ENCODE measurements at regions not wholly inside any gene's neighbourhood (a gene's known extent, or its start where the extent isn't known, plus 50 kb on each side); places are given as distances from the start of the nearest gene placed in this dataset.

DNA sequence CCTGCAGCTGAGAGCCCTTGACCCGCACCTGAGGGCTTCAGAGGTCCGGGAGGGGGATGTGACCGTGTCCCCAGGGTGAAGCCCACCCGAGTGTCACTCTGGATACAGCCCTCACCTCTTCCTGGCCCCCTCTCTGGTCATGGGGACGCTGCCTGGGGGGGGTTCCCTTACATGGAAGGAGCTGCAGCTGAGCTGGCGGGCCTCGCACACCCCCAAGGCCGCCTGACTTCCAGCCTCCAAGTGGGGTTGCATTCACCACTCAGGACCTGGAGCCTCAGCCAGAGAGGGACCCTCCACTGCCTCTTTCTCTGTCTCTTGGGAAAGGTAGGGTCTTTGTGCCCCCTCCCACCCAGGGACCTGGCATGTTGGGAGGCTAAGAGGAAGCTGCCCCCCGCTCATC is 284.6 kb downstream of the SEC14L1 start:
- DNase-seq (ENCODE audit: extremely low read depth, low read depth): no peak

DNA sequence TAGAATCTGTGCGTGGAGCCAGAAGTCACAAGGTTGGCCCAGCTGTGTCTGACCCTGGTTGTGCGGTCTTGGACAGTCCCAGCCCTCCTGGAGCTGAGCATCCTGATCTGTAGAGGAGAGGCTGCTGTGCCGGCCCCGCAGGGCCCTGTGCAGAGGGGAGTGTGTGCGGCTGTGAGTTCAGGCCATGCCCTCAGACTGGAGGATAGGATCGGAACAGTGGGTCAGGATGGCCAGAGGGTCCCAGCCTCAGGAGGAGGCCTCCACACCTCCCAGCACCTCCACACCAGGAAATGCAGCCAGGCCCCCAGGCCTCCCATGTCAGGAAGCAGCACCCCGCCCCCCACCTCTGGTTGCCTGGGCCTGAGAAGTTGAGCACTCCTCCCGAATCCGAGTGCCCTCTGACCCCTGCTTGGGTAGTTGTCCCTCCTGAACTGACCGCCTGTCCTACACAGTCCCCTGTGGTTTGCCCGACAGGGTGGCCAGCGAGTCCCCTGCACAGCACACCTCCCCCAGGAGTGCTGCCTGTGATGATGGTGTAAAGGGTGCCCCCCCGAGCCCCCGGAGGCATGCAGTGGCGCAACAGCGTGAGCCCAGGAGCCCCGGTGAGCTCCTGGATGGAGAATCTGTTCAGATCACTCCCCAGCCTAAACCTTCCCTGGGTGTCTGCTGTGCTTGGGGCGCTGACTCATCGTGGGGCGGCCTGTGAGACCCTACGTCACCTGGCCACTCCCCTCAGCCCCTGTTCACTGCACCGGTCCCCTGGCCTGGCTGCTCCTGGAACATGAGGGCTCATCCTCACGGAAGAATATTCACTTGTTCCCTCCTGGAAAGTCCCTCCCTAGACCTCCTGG is 285.2 kb downstream of the SEC14L1 start:
- peak; percentile 51 for DNase-seq (ENCODE audit: extremely low read depth, low read depth)

DNA sequence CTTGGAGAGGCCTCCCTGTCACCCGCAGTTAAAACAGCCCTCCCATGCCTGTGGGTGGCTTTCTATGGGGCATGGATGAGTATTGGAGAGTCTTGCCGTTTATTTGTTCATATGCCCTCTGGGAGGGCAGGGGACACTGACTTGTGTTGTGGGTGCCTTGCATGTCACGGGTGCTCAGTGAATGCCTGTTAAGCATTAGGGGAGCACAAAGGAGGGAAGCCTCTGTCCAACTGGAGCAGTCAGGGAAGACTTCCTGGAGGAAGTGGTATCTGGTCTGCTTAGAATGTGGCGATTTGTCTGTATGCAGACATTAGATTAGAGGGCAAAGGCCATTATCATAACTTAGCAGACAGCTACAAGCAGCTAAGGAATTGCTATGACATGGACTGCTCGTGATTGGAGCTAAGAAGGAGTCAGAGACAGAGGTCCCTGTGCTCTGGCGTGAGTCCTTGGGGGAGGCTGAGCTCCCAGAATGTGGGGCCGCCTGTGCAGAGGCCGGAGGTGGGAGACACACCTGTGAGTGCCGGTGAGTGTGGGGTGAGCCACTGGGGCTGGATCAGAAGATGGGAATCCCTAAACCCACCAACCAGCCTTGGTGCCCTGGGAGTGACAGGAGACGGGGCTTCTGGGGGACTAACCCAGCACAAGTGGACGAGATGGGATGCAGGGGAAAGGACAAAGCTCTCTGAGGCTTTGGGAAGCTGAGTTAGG is 286.1 kb downstream of the SEC14L1 start:
- DNase-seq (ENCODE audit: extremely low read depth, low read depth): no peak

DNA sequence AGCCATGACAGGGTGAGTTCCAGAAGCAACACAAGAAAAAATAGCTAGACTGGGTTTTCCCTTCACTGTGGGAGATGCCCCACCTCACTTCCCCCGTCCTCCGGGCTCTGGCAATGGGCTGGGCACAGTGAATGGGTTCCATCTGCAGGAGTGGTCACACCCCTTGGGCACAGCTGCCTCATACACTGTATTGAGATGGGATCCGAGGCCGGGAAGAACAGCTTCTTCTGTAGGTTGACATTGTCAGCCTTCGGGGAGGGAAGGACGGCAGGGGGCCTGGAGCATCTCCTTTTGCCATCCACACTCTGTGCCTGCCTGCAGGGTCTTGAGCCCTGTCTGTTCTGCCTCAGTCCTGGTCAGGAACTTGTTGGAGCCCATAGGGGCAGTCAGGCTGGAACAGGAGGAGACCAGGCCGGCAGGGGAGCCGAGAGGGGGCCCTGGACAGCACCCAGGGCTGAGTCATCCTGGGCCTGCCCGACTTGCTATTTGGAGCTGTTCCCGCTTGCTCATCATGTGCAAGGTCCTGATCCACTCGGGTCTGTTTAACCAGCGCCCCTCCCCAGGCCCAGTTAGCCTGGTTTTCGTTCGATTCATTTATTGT is 286.7 kb downstream of the SEC14L1 start:
- no peak for DNase-seq (ENCODE audit: extremely low read depth, low read depth)

DNA sequence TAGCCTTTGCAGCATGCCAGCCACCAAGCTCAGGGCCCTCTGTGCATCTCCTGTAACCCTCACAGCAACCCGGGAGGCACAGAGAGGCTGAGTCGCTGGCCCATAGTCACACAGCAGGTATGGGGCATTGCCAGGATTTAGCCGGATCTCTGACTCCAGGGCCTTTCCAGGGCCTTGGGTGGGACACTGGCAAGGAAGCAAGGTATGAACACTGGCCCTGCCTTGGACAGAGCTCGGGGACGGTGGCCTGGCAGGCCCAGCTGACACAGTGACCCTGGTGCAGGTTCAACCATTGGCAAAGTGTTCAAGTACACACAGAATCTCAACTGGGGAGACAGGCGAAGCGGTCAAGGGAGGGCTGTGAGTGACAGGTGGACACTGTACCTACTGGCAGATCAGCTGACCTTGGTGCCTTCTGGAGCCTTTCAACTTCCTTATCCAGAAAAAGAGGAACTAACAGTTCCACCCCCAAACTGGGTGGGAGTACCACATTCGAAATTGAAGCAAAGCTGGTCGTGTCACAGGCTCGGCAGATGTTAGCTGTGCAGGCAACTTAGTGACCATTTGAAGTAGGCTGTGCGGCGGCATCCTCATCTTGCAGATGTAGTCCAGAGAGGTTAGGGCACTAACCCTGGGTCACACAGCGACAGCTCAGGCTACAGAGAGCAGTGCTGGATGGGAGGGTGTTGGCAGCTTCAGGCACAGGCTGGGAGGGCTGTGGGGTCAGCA is 287.4 kb downstream of the SEC14L1 start:
- no peak for DNase-seq (ENCODE audit: extremely low read depth, low read depth)

DNA sequence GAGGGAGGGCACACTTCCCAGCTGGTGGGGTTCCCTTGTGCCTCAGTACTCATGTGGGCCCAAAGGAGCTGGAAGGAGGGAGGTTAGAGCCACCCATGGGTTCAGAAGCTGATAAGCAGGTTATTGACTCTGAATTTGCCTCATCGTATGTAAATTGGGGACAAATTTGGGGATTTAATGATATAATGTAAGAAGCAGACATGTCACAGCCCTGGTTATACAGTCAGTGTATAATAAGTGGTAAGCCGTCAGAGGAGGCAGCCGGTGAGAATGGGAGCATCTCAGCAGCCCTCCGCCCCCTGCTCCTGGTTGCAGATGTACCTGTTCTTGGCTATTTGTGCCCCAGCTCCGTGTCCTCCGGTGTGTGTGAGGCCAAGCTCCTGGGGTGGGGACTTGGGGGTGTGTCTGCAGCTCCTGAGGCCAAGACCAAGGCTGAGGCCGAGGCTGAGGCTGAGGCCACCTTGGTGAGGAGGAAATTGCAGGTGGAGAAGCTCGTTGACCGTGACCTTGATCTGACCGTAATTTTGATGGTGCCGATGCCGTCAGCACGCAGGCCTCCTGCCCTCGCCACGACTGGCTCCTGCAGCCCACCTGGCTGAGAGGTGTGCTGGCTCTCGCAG is 288.1 kb downstream of the SEC14L1 start:
- no peak for DNase-seq (ENCODE audit: extremely low read depth, low read depth)

DNA sequence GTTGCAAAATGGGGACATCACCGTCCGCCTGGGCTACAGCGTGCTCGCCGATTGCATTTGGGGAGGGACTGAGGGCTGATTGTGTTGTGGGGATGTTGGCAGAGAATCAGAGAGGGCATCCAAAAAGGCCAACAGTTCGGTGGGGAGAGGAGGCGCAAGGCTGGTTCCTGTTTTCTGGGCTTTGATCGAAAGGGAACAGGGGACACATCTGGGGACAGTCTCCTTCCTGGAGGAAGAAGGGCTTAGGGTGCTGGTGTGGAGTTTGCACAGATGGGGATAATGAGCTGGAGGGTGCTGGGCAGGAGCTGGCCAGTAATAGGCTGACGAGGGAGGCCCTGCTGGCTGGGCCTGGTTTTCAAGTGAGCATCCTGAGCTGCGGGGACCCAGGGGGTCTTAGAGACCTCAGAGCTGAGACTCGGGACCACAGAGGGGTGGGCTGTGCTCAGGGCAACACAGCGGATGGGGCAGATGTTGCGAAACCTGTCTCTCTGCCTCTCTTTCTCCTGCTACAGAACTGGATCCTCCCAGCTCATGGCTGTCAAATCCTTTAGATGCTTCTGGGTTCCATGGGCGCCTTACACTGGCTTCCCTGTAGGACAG is 288.7 kb downstream of the SEC14L1 start:
- DNase-seq (ENCODE audit: extremely low read depth, low read depth): no peak

DNA sequence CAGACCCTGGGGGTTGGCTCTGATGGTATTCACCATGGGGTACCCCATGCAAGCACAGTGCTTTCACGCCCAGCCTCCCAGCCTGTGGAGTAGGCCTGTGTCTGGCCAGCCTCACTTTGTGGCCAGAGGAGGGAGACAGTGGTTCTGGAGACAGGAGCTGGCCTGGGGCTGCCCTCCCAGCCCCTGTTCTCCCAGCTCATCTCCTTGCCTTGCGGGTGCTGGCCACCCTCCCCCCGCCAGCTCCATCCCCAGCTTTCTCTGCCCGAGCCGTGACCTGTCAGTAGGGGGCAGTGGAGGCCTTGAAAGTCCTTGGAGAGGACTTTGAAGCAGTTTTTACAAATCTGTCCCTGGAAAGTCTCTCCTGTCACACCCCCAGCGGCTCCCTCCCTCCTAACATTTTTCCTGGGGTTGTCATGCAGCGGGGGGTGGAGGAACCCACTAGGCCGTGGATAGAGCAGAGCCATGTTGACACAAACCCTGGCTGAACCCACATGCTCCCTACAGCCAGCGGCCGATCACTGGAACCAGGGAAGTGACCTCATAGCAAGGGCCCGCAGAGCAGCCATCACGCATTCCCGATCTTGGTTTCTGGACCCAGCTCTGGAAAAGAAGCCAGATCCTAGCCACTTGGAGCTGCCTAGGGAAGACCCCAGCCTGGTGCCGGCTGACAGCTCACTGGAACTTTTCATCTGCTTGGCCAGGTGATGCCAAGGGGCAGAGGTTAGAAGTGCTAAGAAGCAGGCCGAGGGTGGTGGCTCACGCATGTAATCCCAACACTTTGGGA is 289.4 kb downstream of the SEC14L1 start:
- DNase-seq (ENCODE audit: extremely low read depth, low read depth): peak; percentile 62

DNA sequence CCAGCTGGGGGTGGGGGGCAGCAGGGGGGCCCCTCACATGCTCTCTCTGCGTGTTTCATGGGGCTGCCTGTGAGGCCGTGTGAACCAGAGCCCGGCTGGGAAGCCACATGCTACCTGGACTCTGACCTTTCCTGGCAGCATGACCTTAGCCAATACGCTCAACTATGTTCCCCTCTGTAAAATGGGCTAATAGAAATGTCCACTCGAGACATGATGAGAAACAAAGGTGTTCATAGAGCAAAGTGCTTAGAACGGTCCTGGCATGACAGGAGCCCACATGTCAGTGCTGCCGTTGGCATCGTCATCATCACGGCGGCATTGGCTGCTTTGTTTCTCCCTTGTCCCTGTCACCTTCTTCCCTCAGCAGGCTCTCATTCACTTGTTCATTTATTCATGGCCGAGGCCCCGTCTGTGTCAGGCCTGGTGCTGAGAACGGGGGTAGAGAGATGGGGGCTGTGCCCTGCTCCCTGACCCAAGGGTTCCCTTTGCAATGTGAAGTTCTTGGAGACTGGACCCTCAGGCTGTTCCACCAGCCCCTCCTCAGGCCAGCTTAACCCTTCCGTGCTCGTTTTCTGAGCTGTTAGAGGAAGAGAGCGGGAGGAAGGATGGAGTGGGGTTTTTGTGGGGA is 291.4 kb downstream of the SEC14L1 start:
- no peak for DNase-seq (ENCODE audit: extremely low read depth, low read depth)

DNA sequence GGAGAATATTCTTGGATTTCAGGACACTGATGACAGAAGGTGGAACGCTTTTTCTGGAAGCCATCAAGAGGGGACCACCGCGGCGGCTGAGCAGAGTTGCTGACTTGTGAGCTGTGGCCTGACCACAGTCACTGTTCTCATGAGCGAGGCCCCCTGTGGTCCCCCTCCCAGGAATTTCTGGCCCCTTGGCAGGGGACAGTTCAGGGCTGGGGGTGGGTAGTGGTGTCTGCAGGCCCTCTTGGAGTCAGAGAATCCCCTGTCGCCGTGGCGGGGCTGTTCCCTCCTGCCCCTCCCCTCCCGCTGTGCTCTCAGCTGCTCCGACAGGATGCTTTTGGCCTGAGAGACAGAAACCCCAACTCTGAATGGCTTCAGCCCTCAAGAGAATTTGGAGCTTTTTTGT is 292.0 kb downstream of the SEC14L1 start:
- DNase-seq (ENCODE audit: extremely low read depth, low read depth): no peak

DNA sequence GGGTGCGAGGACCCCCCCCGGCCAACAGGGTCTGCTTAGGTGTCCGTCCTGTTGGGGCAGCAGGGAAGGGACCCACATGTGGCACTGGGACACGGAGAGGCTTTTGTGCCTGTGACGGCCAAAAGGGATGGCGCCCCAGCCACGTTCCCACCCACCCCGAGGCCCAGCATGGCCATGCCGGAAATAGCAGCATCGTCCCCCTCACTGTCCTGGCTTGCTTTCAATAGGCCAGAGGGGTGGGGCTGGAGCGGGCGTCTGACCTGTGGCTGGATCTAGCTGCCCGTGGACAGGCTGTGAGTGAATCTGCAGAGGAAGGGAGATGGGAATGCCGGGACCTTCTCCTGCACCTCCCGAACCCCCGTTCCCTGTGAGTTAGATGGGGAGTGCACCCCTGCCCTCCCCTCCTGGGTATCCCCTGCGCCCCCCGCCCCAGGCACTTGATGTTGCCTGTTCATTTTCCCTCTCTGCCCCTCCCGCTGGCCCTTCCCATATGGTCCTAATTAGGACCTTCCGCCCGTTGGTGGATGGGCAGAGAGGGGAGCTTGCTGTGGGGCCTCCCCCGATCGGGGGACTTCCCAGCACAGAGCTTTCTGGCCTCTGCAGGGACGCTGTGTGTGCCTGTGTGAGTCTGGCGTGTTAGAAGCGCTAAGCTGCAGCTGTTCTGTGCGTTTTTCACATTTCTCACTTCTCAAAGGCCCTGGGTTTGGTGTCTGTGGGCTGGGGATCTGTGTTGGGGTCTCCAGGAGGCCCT is 292.8 kb downstream of the SEC14L1 start:
- no peak for DNase-seq (ENCODE audit: extremely low read depth, low read depth)

DNA sequence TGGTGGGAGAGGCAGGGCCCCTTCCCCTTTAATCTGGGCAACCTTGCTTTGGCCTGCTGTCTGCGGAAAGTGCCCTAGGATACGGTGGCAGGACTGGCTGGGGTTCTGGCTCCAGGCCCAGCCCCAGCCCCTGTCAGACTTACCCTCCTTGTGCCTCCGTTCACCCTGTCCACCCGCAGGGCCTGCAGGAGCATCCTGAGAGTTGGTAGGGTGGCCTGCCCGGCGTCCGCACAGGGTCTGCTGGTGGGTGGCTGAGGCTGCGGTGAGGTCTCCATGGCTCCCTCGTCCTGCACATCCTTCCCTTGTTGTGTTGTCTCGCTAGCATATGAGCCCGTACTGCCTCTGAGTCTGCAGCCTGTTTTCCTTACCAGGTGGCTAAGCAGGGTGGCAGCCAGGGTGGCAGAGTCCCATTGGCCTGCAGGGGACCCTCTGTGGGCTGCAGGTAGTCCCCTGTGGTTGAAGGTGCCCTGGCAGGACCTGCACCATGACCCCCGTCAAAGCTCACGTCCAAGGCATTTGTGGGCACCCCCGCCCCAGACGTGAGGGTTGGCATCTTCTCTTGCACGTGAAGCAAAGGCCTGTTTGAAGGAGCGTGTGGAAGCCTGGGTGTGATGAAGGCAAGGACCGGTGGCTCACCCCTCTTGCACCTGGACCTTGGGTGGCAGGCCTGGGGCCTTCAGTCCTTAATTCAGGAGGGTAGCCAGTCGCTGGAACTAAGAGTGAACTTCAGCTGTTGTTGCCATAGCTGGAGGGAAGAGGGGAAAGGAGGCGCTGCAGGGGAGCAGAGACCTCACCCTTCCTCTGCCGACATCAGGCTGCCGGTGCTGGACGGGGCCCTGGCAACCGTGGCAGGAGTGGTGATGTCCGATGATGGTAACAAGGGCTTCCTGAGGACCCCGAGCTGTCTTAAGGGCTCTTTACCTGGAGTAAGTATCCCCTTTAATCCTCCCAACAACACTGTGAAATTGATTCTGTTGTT is 293.7 kb downstream of the SEC14L1 start:
- no peak for DNase-seq (ENCODE audit: extremely low read depth, low read depth)

DNA sequence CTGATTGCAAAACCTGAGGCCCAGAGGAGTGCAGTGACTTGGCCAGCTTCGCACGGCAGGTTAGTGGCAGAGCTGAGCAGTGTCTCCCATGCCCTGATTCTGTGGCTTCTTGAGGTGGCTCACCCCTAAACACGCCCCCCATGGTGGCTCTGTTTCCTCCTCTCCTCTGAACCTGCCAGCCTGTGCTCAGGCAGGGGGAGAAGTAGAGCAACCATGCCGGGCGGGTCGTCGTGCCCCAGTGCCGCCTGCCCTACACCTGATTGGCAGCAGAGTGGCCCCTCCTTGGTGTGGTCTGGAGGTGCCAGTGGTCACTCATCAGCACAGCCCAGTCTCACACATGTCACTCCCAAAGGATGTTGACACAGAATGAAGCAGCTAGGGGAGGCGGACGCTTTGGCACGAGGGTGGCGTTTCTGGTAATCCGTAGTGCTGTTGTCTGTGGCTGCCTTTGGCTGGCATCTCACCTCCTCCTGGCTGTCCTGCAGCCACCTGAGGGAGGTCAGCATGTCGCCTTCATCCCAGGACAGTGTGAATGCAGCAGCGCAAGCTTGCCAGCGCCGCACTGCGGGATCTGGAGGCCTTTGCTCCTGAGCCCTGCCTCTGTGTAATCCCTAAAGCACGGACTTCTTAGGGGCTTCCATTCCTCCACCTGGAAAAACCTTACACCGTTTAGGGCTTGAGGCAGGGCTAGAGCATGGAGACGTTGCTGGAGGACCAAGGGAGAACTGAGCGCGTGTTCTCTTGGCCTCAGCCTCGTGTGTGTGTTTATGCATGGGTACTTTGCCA is 294.7 kb downstream of the SEC14L1 start:
- no peak for DNase-seq (ENCODE audit: extremely low read depth, low read depth)

DNA sequence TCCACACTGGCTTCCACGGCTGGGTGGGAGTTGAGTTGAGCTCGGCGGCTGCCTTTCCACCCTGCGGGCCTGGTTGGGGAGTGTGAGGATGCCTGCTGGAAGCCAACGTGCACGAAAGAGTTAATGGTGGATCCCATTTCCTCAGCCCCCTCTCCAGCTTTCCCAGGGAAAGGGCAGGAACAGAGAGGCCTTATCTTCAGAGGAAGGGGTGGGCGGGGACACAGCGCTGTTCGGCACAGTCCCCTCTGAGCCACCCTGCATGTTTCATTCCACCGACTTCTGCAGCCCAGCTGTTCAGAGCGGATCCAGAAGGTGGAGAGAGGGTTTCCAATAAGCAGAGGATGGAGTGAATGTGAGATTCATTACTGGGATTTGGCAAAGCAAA is 295.3 kb downstream of the SEC14L1 start:
- DNase-seq (ENCODE audit: extremely low read depth, low read depth): no peak

DNA sequence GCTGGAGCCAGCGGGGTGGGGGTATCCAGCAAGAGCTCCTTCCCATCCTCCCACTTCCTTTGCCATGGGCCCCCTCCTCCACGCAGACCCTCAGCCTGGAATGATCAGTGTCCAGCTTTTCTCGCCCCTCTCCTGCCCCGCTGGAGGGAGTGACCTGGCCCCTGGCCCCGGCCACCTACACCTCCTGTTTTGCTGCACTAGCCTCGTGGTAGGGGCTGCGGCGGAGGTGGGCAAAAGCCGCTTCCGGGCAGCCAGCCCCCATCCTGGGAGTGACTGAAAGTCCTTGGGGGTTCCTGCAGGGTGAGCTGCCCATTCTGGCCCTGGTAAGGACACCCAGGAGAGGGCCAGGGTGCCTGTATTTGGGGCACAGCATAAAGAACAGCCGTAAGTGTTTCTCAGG is 295.7 kb downstream of the SEC14L1 start:
- no peak for DNase-seq (ENCODE audit: extremely low read depth, low read depth)

DNA sequence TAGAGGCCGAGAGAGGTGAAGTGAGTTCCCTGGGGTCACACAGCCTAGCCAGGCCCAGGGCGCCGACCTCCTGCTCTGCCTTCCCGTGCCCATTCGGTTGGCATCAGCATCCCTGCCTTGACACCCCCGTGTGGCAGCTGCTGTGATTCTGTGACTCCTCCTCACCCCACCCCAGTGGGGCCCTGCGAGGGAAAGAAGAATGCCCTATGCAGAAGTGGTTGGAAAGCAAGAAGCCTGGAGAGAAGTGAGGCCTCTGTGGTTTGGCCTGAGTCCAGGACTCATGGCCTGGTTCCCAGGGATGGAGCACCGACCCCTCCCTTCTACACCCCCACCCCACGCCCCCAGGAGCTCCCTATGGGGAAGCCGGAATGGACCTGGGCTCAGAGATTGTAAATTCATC is 296.2 kb downstream of the SEC14L1 start:
- no peak for DNase-seq (ENCODE audit: extremely low read depth, low read depth)

Measured in NCI-H460 (cell line).